Endodermal cell (in vitro differentiated cells): ENCODE measurements at regions not wholly inside any gene's neighbourhood (a gene's known extent, or its start where the extent isn't known, plus 50 kb on each side); places are given as distances from the start of the nearest gene placed in this dataset.
A peak's percentile ranks its signal among the peaks of the same experiment; 100 is the strongest.
"Not testable (repeated sequence)": the region's sequence is repeated elsewhere in the genome, so short reads cannot be mapped to it uniquely, and the experiment has no call there.

Experiments
- DNase-seq: peaks from one replicate; pipeline ENCODE4 v3.0.0-alpha.2; 2017
- H3K27ac ChIP-seq: 2 replicates; pipeline ENCODE4 v1.5.1; 2013; ENCODE audit warnings: mild to moderate bottlenecking, low read depth, low read length, moderate library complexity
- H3K27me3 ChIP-seq: 2 replicates; pipeline ENCODE4 v1.6.1; 2013; ENCODE audit warnings: mild to moderate bottlenecking, low read length, moderate library complexity; ENCODE audit not compliant: insufficient read depth, control insufficient read depth, poor library complexity, severe bottlenecking
- H3K36me3 ChIP-seq: 2 replicates; pipeline ENCODE4 v1.7.0; 2013; ENCODE audit warnings: mild to moderate bottlenecking, low read length, moderate library complexity; ENCODE audit not compliant: control insufficient read depth, insufficient read depth
- H3K4me1 ChIP-seq: one replicate; pipeline ENCODE4 v1.7.0; 2013; ENCODE audit warnings: low read length; ENCODE audit not compliant: control insufficient read depth, insufficient read depth
- H3K4me3 ChIP-seq: 2 replicates; pipeline ENCODE4 v1.5.1; 2013; ENCODE audit warnings: mild to moderate bottlenecking, low read length, moderate library complexity
- H3K9ac ChIP-seq: 2 replicates; pipeline ENCODE4 v1.6.1; 2013; ENCODE audit warnings: mild to moderate bottlenecking, low read length, moderate library complexity; ENCODE audit not compliant: poor library complexity, severe bottlenecking; ENCODE audit errors: extremely low read depth
- H3K9me3 ChIP-seq: 2 replicates; pipeline ENCODE4 v1.6.1; 2013; ENCODE audit warnings: mild to moderate bottlenecking, low read length, moderate library complexity; ENCODE audit not compliant: control insufficient read depth
- H3K27ac Mint-ChIP-seq: 2 replicates; pipeline ENCODE4 v1.8.0; 2020; ENCODE audit warnings: mixed read lengths
- H3K27me3 Mint-ChIP-seq: 2 replicates; pipeline ENCODE4 v1.8.0; 2021; ENCODE audit warnings: mild to moderate bottlenecking, mixed read lengths; ENCODE audit not compliant: insufficient read depth
- H3K36me3 Mint-ChIP-seq: 2 replicates; pipeline ENCODE4 v1.8.0; 2020; ENCODE audit warnings: low read depth, mixed read lengths
- H3K4me1 Mint-ChIP-seq: 2 replicates; pipeline ENCODE4 v1.8.0; 2020; ENCODE audit warnings: mixed read lengths
- H3K4me3 Mint-ChIP-seq: 2 replicates; pipeline ENCODE4 v1.8.0; 2020; ENCODE audit warnings: mild to moderate bottlenecking, moderate library complexity, mixed read lengths
- H3K9me3 Mint-ChIP-seq: 2 replicates; pipeline ENCODE4 v1.8.0; 2020; ENCODE audit warnings: mild to moderate bottlenecking, mixed read lengths
- WGBS, 2 experiments: methylation state at CpG; one replicate each; pipeline versions ENCODE4 v1.1.5 to v1.1.7; 2013; ENCODE audit warnings: missing lambda C conversion rate in 2 of 2, mixed read lengths in 1 of 2; ENCODE audit not compliant: insufficient coverage in 1 of 2, insufficient read length in 1 of 2; 5-methylcytosine and 5-hydroxymethylcytosine counted together
- TF ChIP-seq, protein P1 (sequence below): fragments of 200-600 bp; sonication (generic); conservative IDR thresholded peaks from 2 replicates; pipeline ENCODE4 v1.5.0; 2021; ENCODE audit warnings: antibody characterized with exemption, mild to moderate bottlenecking

DNA sequence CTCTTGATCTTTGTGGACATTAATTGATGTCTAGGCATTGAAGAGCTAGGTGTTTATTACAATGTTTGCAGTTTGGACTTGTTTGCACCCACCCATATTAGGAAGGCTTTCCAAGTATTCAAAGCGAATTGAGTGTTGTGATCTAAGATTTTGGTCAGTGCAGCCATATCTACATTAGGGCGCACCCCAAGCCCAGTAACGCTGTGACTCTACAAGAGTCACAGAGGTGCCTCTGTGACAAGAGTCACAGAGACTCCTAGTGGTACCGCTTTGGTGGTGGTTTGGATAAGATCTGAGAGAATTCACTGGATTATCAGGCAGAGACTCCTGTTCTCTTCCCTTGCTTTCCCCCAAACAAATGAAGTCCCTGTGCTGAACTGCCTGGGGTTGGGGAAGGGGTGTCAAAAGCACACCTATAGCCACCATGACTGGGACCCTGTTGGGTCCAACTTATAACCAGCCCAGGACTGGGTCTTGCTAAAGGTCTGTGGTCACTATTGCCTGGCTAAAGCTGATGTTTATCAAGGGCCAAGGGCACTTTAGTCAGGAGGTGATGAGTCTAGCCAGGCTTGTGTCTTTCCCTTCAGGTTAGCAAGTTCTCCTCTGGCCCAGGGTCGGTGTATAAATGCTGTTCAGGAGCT lies 114.1 kb upstream of the RIOK2 start:
- peaks cover 15% of the 10 kb centered on the region for H3K9me3 Mint-ChIP-seq

DNA sequence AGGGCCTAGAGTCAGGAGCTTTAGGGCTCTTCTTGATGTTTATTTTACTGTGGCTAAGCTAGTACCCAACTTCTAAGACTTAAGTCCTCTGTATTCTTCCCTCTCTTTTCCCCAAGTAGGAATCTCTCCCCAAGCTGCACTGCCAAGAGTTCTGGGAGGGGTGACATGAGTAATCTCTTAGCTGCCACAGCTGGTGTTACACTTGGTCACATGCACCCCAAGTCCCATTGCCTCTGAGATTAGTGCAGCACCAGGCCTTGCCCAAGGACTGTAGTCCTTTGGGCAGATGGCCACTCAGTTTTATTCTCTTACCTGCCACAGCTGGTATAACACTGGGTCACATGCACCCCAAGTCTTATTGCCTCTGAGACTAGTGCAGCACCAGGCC lies 114.7 kb upstream of the RIOK2 start:
- Histone ChIP-seq H3K9me3 (no peaks in the 10 kb centered on the region), H3K36me3 (no peaks in the 10 kb centered on the region), H3K4me1 (no peaks in the 10 kb centered on the region), H3K9ac (no peak overlapping the region), H3K27ac (no peak overlapping the region), H3K27me3 (no peaks in the 10 kb centered on the region), H3K4me3 (no peak overlapping the region)
- TF ChIP-seq, protein P1, sequence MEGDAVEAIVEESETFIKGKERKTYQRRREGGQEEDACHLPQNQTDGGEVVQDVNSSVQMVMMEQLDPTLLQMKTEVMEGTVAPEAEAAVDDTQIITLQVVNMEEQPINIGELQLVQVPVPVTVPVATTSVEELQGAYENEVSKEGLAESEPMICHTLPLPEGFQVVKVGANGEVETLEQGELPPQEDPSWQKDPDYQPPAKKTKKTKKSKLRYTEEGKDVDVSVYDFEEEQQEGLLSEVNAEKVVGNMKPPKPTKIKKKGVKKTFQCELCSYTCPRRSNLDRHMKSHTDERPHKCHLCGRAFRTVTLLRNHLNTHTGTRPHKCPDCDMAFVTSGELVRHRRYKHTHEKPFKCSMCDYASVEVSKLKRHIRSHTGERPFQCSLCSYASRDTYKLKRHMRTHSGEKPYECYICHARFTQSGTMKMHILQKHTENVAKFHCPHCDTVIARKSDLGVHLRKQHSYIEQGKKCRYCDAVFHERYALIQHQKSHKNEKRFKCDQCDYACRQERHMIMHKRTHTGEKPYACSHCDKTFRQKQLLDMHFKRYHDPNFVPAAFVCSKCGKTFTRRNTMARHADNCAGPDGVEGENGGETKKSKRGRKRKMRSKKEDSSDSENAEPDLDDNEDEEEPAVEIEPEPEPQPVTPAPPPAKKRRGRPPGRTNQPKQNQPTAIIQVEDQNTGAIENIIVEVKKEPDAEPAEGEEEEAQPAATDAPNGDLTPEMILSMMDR, result no peak
- peak; percentile 42 for DNase-seq
- H3K4me1 Mint-ChIP-seq, result no peaks in the 10 kb centered on the region
- peaks cover 15% of the 10 kb centered on the region for H3K9me3 Mint-ChIP-seq
- H3K27me3 Mint-ChIP-seq, result no peaks in the 10 kb centered on the region
- no peak overlapping the region for H3K27ac Mint-ChIP-seq
- H3K4me3 Mint-ChIP-seq, result no peak overlapping the region
- peaks cover 2% of the 10 kb centered on the region for H3K36me3 Mint-ChIP-seq

More for the DNA sequence above, 114.1 kb upstream of the RIOK2 start:
- TF ChIP-seq, protein P1, result peak; percentile 91
- Mint-ChIP-seq H3K27me3 (no peaks in the 10 kb centered on the region), H3K4me3 (no peak overlapping the region), H3K4me1 (no peaks in the 10 kb centered on the region), H3K27ac (no peak overlapping the region), H3K36me3 (peaks cover 2% of the 10 kb centered on the region)
- Histone ChIP-seq H3K27ac (no peak overlapping the region), H3K36me3 (no peaks in the 10 kb centered on the region), H3K9ac (no peak overlapping the region), H3K4me3 (no peak overlapping the region), H3K27me3 (no peaks in the 10 kb centered on the region), H3K4me1 (no peaks in the 10 kb centered on the region), H3K9me3 (no peaks in the 10 kb centered on the region)
- 0 to 30% methylated on average over 1 to 3 of the region's 5 CpGs for WGBS, 2 experiments
- DNase-seq, result peak; percentile 86

DNA sequence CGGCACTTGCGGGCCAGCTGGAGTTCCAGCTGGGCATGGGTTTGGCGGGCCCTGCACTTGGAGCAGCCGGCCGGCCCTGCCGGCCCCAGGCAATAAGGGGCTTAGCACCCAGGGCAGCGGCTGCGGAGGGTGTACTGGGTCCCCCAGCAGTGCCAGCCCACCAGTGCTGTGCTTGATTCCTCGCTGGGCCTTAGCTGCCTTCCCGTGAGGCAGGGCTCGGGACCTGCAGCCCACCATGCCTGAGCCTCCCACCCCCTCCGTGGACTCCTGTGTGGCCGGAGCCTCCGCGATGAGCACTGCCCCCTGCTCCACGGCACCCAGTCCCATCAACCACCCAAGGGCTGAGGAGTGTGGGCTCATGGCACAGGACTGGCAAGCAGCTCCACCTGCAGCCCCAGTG lies 118.1 kb upstream of the RIOK2 start:
- DNase-seq, H3K27ac Mint-ChIP-seq, H3K27ac ChIP-seq, H3K9ac ChIP-seq, H3K27me3 ChIP-seq, H3K4me1 ChIP-seq, H3K9me3 ChIP-seq, H3K4me3 ChIP-seq, H3K36me3 Mint-ChIP-seq, H3K36me3 ChIP-seq, H3K4me1 Mint-ChIP-seq, H3K27me3 Mint-ChIP-seq, H3K4me3 Mint-ChIP-seq: not testable (repeated sequence)
- 83 to 96% methylated on average over 4 to 16 of the region's 16 CpGs for WGBS, 2 experiments
- peaks cover 23% of the 10 kb centered on the region for H3K9me3 Mint-ChIP-seq

DNA sequence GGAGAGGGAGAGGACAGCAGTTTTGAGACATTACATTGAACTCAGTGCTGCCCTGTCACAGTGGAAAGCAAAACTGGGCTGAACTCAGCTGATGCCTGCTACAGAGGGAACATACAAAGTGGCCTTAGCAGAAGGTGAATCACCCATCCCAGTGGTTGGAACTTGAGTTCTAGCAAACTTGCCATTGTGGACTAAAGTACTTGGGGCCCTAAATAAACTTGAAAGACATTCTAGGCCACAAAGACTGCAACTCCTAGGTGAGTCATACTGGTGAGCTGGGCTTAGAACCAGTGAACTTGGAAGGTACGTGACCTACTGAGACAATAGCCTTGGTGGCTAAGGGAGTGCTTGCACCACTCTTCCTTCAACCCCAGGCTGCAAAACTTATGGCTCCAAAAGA lies 155.7 kb upstream of the RIOK2 start:
- peaks cover 3% of the 10 kb centered on the region for H3K27me3 Mint-ChIP-seq
- no peak overlapping the region for H3K4me3 Mint-ChIP-seq
- Histone ChIP-seq H3K27ac (no peak overlapping the region), H3K9me3 (peaks cover 15% of the 10 kb centered on the region), H3K9ac (no peak overlapping the region), H3K4me3 (no peak overlapping the region), H3K36me3 (no peaks in the 10 kb centered on the region), H3K27me3 (no peaks in the 10 kb centered on the region), H3K4me1 (no peaks in the 10 kb centered on the region)
- H3K36me3 Mint-ChIP-seq, result peaks cover 7% of the 10 kb centered on the region
- DNase-seq, result no peak
- TF ChIP-seq, protein P1, result no peak
- no peak overlapping the region for H3K27ac Mint-ChIP-seq
- H3K9me3 Mint-ChIP-seq, result peaks cover 25% of the 10 kb centered on the region
- no peaks in the 10 kb centered on the region for H3K4me1 Mint-ChIP-seq
- whole genome bisulfite sequencing, 2 experiments, result 100% methylated on average over 1 of the region's 1 CpG; no CpG with 5 or more reads in 1 of the 2 experiments
